ENCODE measurements at regions not wholly inside any gene's neighbourhood (a gene's known extent, or its start where the extent isn't known, plus 50 kb on each side); places are given as distances from the start of the nearest gene placed in this dataset.

- CTCF ChIA-PET: no interaction called here
- intact Hi-C loops (cut with micrococcal nuclease): no loop called here
Observed at GRCh38 chr5:60299944-60300343, 400.0 kb downstream of the DEPDC1B start.

DNA sequence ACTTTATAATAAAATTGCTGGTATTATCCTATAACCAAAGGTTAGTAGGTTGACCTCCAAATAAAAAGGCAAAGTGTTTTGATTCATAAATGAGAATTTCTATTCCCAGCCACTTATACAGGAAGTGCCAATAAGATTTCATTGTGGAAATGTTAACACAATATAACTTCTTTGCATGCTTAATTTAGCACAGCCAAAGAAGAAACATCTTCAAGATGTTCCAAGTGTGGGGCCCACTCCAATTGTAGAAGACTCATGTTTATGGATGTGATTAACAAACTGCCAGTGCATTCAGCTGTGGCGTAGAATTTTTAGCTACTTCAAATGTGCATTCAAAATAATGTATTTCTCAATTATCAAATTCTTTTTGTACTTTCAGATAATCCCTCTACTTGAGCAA, 402.3 kb downstream of the DEPDC1B start:
- H3K27me3 ChIP-seq (replicated peaks in 1 of 4; ENCODE audit: control extremely low read depth in 1 of 4, control insufficient read depth in 3 of 4, insufficient read depth in 4 of 4, low read length in 3 of 4): no peaks in the 10 kb centered on the region
- DNase-seq (no peak), ATAC-seq (ENCODE audit: low read depth) (no peak)
- H3K27ac ChIP-seq (ENCODE audit: low read length in 2 of 2): no peak overlapping the region
- H3K27me3 Mint-ChIP-seq: no peaks in the 10 kb centered on the region
- CTCF ChIA-PET: no interaction called here
- no peak overlapping the region for H3K4me3 Mint-ChIP-seq
- H3K4me1 ChIP-seq (ENCODE audit: control insufficient read depth in 2 of 2, insufficient read depth in 2 of 2, low read length in 2 of 2): no peaks in the 10 kb centered on the region
- TF ChIP-seq EZH2 (IDR thresholded peaks at IDR 0.05; ENCODE audit: borderline replicate concordance, insufficient read depth, low read depth, low read length, poor library complexity, severe bottlenecking) (no peak), CTCF (IDR thresholded peaks at IDR 0.05) (no peak)
- no peaks in the 10 kb centered on the region for H3K36me3 ChIP-seq (replicated peaks in 1 of 2; ENCODE audit: control extremely low read depth in 1 of 2, control insufficient read depth in 1 of 2, extremely low read depth in 1 of 2, insufficient read depth in 2 of 2, low read length in 1 of 2)
- no peak overlapping the region for H3K4me2 ChIP-seq (replicated peaks; ENCODE audit: low read depth, low read length, poor library complexity, severe bottlenecking)
- WGBS (ENCODE audit: insufficient coverage): no CpG with 5 or more reads among the region's 1 CpG
- H3K9me3 ChIP-seq (ENCODE audit: control extremely low read depth in 1 of 3, control insufficient read depth in 2 of 3, insufficient read depth in 1 of 3, low read length in 2 of 3): no peaks in the 10 kb centered on the region
- H3K9ac ChIP-seq (ENCODE audit: low read length): no peak overlapping the region
- no peaks in the 10 kb centered on the region for H3K79me2 ChIP-seq (ENCODE audit: control insufficient read depth, insufficient read depth, low read length)
- H4K20me1 ChIP-seq (ENCODE audit: control insufficient read depth, insufficient read depth, low read length, poor library complexity, severe bottlenecking): no peaks in the 10 kb centered on the region
- no peak overlapping the region for H2AFZ ChIP-seq (ENCODE audit: insufficient read depth, low read depth, low read length, poor library complexity, severe bottlenecking)
- H3K9me3 Mint-ChIP-seq (ENCODE audit: insufficient read depth): peaks cover 4% of the 10 kb centered on the region
- POLR2A ChIA-PET: interaction anchor here (0.7 kb wide), 1 partner anchor 350 kb away, joined by 3 read pairs; no protein-coding TSS in a partner anchor
- H3K4me3 ChIP-seq (ENCODE audit: control extremely low read depth in 1 of 5, extremely low read depth in 1 of 5, insufficient read depth in 1 of 5, low read depth in 2 of 5, low read length in 4 of 5): no peak overlapping the region
- intact Hi-C loops (cut with micrococcal nuclease): no loop called here
- no peak overlapping the region for H3K27ac Mint-ChIP-seq
- no peaks in the 10 kb centered on the region for H3K4me1 Mint-ChIP-seq

More at GRCh38 chr5:60299944-60300343, 400.0 kb downstream of the DEPDC1B start:
- Histone ChIP-seq H3K9me3 (ENCODE audit: control extremely low read depth in 1 of 3, control insufficient read depth in 2 of 3, insufficient read depth in 1 of 3, low read length in 2 of 3) (no peaks in the 10 kb centered on the region), H3K36me3 (replicated peaks in 1 of 2; ENCODE audit: control extremely low read depth in 1 of 2, control insufficient read depth in 1 of 2, extremely low read depth in 1 of 2, insufficient read depth in 2 of 2, low read length in 1 of 2) (no peaks in the 10 kb centered on the region), H3K27ac (ENCODE audit: low read length in 2 of 2) (no peak overlapping the region), H4K20me1 (ENCODE audit: control insufficient read depth, insufficient read depth, low read length, poor library complexity, severe bottlenecking) (no peaks in the 10 kb centered on the region), H3K4me3 (ENCODE audit: control extremely low read depth in 1 of 5, extremely low read depth in 1 of 5, insufficient read depth in 1 of 5, low read depth in 2 of 5, low read length in 4 of 5) (no peak overlapping the region), H3K4me1 (ENCODE audit: control insufficient read depth in 2 of 2, insufficient read depth in 2 of 2, low read length in 2 of 2) (no peaks in the 10 kb centered on the region), H3K27me3 (replicated peaks in 1 of 4; ENCODE audit: control extremely low read depth in 1 of 4, control insufficient read depth in 3 of 4, insufficient read depth in 4 of 4, low read length in 3 of 4) (no peaks in the 10 kb centered on the region), H3K79me2 (ENCODE audit: control insufficient read depth, insufficient read depth, low read length) (no peaks in the 10 kb centered on the region), H3K9ac (ENCODE audit: low read length) (no peak overlapping the region), H2AFZ (ENCODE audit: insufficient read depth, low read depth, low read length, poor library complexity, severe bottlenecking) (no peak overlapping the region), H3K4me2 (replicated peaks; ENCODE audit: low read depth, low read length, poor library complexity, severe bottlenecking) (no peak overlapping the region)
- POLR2A ChIA-PET: no interaction called here
- DNase-seq: no peak
- Mint-ChIP-seq H3K4me1 (no peaks in the 10 kb centered on the region), H3K9me3 (ENCODE audit: insufficient read depth) (peaks cover 7% of the 10 kb centered on the region), H3K27me3 (no peaks in the 10 kb centered on the region), H3K27ac (no peak overlapping the region), H3K4me3 (no peak overlapping the region)
- 0% methylated on average over 1 of the region's 2 CpGs for WGBS (ENCODE audit: insufficient coverage)
- TF ChIP-seq EZH2 (IDR thresholded peaks at IDR 0.05; ENCODE audit: borderline replicate concordance, insufficient read depth, low read depth, low read length, poor library complexity, severe bottlenecking) (no peak), CTCF (IDR thresholded peaks at IDR 0.05) (no peak)
- no peak for ATAC-seq (ENCODE audit: low read depth)
